HCEC 1CT (cell line): ENCODE measurements at regions not wholly inside any gene's neighbourhood (a gene's known extent, or its start where the extent isn't known, plus 50 kb on each side); places are given as distances from the start of the nearest gene placed in this dataset.
"Not testable (repeated sequence)": the region's sequence is repeated elsewhere in the genome, so short reads cannot be mapped to it uniquely, and the experiment has no call there.

Experiments used
- DNase-seq: peaks from one replicate; pipeline ENCODE4 v3.0.0-alpha.2; 2017

GRCh38 chr11:103736315-103737036 lies 300.0 kb upstream of the DDI1 start:
- DNase-seq = no peak

DNA sequence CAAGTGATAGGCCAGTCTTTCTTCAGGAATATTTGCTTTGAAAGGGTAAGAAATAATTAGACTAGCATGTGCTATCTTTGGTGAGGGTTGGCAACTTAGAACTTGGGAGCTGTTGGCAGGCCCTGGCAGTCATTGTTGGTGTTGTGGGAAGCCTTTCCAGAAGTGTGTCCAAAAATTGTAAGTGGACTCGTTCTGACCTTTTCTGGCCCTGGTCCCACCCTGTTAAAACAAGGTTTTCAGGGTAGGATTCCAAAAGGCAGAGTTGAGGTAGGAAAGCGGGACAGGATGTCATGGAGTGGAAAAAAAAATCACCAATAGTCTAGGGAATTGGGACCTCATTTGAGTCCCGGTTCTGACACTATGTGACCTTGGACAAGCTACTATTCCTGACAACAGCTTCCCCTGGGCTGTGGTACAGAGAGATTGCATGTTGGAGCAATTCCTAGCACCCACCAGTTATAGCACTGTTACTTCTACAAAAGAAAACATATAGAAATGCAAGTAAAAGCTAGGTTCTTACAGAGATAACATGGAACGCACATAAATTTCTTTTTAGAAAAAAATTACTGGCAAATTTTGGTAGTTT lies 299.3 kb upstream of the DDI1 start:
- DNase-seq = no peak

GRCh38 chr11:103737747-103738146 lies 298.7 kb upstream of the DDI1 start:
- DNase-seq = no peak

DNA sequence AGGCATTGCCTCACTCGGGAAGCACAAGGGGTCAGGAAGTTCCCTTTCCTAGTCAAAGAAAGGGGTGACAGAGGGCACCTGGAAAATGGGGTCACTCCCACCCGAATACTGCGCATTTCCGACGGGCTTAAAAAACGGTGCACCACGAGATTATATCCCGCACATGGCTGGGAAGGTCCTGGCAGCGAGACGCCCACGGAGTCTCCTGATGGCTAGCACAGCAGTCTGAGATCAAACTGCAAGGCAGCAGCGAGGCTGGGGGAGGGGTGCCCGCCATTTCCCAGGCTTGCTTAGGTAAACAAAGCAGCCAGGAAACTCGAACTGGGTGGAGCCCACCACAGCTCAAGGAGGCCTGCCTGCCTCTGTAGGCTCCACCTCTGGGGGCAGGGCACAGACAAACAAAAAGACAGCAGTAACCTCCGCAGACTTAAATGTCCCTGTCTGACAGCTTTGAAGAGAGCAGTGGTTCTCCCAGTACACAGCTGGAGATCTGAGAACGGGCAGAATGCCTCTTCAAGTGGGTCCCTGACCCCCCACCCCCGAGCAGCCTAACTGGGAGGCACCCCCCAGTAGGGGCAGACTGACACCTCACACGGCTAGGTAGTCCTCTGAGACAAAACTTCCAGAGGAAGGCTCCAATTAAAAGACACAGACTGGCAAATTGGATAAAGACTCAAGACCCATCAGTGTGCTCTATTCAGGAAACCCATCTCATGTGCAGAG lies 297.2 kb upstream of the DDI1 start:
- DNase-seq = not testable (repeated sequence)

DNA sequence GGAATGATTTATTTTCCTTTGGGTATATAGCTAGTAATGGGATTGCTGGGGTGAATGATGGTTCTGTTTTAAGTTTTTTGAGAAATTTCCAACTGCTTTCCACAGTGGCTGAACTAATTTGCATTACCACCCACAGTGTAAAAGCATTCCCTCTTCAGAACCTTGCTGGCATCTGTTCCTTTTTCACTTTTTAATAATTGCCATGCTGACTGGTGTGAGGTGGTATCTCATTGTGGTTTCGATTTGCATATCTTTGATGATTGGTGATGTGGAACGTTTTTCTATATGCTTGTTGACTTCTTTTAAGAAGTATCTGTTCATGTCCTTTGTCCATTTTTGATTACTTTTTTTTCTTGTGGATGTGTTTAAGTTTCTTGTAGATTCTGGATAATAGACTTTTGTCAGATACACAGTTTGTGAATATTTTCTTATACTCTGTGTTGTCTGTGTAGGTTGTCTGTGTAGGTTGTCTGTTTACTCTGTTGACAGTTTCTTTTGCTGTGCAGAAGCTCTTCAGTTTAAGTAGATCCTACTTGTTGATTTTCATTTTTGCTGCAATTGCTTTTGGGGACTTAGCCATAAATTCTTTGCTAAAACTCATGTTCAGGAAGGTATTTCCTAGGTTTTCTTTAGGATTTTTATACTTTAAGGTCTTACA lies 291.8 kb upstream of the DDI1 start:
- DNase-seq = no peak

DNA sequence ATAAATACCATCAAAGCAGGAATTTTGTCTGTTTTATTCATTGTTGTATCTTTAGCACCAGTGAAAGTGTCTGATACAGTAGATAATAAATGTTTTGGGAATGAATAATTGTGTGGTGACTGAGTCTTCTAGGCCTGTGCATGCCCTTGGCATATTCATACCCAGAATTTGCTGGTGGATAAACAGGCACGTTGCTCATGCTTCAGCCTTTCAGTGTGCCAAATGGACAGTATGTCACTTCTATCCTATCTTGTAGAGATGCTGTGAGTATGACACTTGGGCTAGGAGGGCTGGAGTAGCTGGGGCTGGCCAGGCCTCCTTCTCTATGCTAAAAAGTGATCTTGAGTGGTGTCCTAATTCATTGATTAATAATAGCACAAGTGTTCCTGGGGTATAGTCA lies 287.3 kb upstream of the DDI1 start:
- DNase-seq = no peak

- no peak for DNase-seq
Observed at GRCh38 chr11:103768816-103769215, 267.6 kb upstream of the DDI1 start.

DNA sequence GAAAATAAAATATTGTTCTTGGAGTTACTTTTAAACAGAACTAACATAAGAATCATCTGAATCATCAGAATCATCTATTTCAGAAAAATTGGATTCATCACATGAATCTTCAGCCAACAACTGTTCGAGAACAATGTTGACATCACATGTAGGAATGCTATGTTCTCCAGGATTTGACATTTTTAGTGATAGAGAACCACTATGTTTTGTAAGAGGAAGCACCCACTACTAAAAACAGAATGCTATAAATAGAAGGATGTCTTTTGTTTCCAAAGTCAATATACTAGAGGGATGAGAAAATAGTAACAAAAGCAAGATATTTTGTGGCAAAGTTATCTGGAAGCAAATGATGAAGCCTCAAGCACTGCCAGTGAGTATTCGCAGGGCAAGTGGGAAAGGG lies 263.4 kb upstream of the DDI1 start:
- DNase-seq = peak; percentile 7

DNA sequence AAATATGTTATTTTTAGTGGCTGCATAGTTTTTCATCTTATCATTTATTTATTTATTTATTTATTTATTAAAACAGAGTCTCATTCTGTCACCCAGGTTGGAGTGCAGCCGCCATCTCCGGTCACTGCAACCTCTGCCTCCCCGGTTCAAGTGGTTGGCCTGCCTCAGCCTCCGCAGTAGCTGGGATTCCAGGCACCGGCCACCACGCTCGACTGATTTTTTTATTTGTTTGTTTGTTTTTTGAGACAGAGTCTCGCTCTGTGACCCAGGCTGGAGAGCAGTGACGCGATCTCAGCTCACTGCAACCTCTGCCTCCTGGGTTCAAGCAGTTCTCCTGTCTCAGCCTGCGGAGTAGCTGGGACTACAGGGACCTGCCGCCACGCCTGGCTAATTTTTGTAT lies 262.9 kb upstream of the DDI1 start:
- DNase-seq = no peak

GRCh38 chr11:103779054-103779453 lies 257.4 kb upstream of the DDI1 start:
- DNase-seq = no peak

GRCh38 chr11:103789952-103790351 lies 246.5 kb upstream of the DDI1 start:
- DNase-seq = no peak

DNA sequence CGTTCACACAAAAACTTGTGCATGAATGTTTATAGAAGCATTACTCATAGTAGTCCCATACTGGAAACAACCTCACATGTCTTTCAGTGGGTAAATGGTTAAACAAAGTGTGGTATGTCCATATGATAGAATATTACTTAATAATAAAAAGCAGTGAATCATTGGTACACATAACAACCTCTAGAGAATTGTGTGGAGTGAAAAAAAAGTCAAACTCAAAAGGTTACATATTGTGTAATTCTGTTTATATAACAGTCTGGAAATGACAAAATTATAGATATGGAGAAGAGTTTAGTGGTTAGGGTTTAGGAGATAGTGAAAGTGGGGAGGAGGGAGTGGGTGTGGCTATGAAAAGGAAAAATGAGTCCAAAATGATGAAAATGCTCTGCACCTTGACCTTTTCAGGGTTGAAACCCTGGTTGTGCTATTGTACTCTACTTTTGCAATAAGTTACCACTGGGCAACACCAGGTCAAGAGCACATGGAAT lies 243.4 kb upstream of the DDI1 start:
- peak; percentile 70 for DNase-seq

DNA sequence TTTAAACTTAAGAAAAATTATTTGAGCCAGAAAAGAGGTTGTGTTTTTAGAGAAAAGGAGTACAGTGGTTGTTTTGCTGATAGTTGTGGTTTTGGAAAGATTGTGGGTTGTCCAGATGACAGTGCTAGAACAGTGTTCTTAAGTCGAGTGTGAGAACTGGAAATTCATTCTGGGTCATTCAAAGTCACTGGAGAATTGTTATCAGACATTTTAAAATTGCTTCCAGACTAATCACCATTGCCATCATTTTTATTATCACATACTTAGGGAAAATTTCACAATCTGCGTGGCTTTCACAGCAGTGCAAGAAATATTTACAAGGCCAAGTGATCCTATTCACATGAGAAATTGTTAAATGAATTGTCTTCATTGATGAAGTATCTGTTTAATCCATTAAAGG lies 242.2 kb upstream of the DDI1 start:
- no peak for DNase-seq

GRCh38 chr11:103798026-103798425 lies 238.4 kb upstream of the DDI1 start:
- DNase-seq = peak; percentile 73

GRCh38 chr11:103798446-103798845 lies 238.0 kb upstream of the DDI1 start:
- peak; percentile 21 for DNase-seq

DNA sequence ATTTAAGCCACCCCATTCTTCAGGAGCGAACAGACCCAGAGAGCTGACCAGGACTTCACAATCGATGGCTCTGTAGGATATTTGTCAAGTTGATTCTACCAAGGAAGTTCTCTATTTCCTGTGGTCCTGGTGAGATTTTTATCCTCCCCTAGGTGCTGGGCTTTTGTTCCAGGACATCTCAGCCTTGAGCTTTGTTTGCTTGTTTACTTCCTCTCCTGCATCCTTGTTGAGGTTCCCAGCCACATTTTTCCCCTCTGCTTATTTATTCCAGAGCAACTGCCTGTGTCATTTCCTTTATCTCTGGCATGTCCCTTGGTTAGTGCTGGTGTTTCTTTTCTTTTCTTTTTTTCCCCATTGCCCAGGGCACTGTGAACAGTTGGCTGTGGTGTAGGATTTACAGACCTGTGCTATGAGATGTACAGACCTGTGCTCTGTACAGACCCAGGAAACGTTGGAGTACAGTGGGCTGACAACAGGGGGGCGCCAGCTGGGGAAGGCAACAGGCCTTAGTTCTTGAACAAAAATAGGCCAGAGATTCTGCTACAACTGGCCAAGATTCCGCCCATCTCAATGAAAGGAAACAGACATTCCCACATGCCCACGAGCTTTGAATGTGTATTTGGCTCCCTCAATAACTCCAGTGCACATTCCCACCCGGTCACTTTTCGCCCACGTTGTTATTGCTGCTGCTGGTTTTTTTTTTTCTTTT lies 235.9 kb upstream of the DDI1 start:
- DNase-seq = no peak

GRCh38 chr11:103803062-103803461 lies 233.4 kb upstream of the DDI1 start:
- DNase-seq = no peak

- DNase-seq = no peak
Observed at GRCh38 chr11:103805688-103806009, 230.8 kb upstream of the DDI1 start.

DNA sequence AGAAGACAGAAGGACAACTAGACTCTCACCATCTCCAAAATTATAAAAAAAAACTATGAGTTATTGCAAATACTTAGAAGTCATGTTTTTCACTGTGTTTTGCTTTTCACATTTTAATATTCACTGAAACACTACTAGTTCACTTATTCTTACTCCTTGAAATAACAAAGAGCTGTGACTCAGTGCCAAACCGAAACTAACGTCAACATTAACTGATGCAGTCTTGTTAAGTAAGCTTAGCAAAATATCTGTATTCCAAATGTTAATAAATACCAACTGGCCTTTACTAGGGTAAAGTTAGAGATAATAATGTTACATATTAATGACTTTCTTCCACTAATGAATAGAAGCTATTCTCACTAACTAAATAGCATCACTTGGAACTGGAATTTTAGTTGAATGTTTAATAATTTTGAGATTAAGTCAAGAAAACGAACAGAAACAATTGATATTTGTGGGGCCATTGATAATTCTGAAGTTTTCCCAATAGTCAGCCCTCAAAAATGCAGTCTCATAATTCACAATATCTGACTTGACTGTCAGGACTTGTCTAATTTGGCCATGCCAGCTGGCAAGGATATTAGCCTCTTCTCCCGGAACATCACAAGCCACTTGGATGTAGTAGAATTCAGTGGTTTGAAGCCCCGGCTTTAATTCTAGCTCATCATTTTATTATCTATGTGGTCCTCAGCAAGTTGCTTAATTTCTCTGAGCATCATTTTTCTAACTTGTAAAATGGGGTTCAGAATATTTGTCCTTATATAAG lies 230.1 kb upstream of the DDI1 start:
- peak; percentile 67 for DNase-seq

GRCh38 chr11:103807806-103808205 lies 228.6 kb upstream of the DDI1 start:
- peak; percentile 24 for DNase-seq

DNA sequence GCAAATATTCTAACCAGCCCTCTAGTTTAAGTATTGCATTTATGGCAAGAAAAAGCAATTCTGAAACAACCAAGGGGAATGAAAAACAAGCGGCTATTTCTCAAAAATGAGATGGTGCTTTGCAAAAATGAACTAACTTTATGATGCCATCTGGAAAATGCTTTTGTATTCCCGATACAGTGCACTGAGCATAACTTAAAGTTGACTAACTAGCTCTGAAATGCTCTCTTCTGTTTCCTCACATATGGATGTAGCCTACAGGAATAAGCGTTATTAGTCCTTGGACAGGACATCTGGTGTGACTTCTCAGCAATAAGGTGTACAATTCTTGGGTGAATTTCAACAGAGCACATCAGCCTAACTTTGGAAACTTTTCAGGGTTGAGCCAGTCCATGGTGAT lies 228.2 kb upstream of the DDI1 start:
- no peak for DNase-seq

DNA sequence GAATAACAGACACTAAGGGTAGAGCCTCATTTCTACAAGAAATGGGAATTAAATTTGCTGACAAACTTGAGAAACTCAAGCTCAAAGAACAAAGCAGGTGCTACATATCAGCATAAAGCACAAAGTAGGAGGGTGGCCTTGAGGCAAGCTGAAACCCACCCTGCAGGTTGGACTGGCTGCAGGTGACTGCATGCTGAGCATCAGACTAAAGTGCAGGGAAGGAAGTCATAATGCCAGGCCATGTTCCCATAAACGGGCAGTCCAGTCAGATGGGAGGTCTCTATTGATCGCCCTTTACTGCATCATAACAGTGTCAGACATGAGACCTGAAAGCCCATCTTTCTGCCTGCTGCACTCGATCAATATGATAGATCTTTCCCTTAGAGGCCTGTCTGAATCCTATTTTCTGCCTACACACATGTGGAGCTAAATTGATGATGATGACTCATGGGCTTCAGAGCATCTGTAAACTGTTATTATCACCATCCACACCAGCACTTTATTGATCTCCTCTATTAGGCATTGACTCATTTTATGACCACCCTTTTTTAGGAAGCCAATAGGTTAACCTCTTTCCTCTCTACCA lies 224.5 kb upstream of the DDI1 start:
- DNase-seq = no peak
